Spleen (tissue), 11 donors: ENCODE measurements at regions not wholly inside any gene's neighbourhood (a gene's known extent, or its start where the extent isn't known, plus 50 kb on each side); places are given as distances from the start of the nearest gene placed in this dataset.
A peak's percentile ranks its signal among the peaks of the same experiment; 100 is the strongest.

Experiments
- DNase-seq: peaks from one replicate; pipeline ENCODE4 v3.0.0-alpha.2; 2020
- H3K27ac ChIP-seq, 8 donors: fragments of 200-600 bp; sonication (generic) in 7 of 8; 1 replicate in 4 of 8; 2 replicates in 4 of 8; pipeline versions ENCODE4 v1.5.0 to v1.8.0; 2016 to 2021; ENCODE audit warnings: inconsistent platforms in 4 of 8, mild to moderate bottlenecking in 4 of 8, moderate library complexity in 1 of 8
- H3K27me3 ChIP-seq, 7 donors: fragments of 200-600 bp; sonication (generic) in 6 of 7; replicated peaks in 1 of 7; 1 replicate in 4 of 7; 2 replicates in 3 of 7; pipeline versions ENCODE4 v1.5.0 to v1.8.0; 2016 to 2021; ENCODE audit warnings: inconsistent platforms in 3 of 7, mild to moderate bottlenecking in 1 of 7
- H3K36me3 ChIP-seq, 6 donors: fragments of 200-600 bp; sonication (generic) in 5 of 6; 1 replicate in 4 of 6; 2 replicates in 2 of 6; pipeline versions ENCODE4 v1.5.0 to v1.8.0; 2016 to 2021; ENCODE audit warnings: inconsistent platforms in 2 of 6
- H3K4me1 ChIP-seq, 6 donors: fragments of 200-600 bp; sonication (generic) in 5 of 6; 1 replicate in 3 of 6; 2 replicates in 3 of 6; pipeline versions ENCODE4 v1.5.0 to v1.8.0; 2016 to 2021; ENCODE audit warnings: inconsistent platforms in 3 of 6
- H3K4me3 ChIP-seq, 8 donors: fragments of 200-600 bp; sonication (generic) in 7 of 8; 1 replicate in 4 of 8; 2 replicates in 4 of 8; pipeline versions ENCODE4 v1.5.0 to v1.8.0; 2016 to 2021; ENCODE audit warnings: inconsistent platforms in 4 of 8, mild to moderate bottlenecking in 4 of 8, moderate library complexity in 2 of 8
- H3K9me3 ChIP-seq, 8 donors: fragments of 200-600 bp; sonication (generic) in 7 of 8; 1 replicate in 4 of 8; 2 replicates in 4 of 8; pipeline versions ENCODE4 v1.5.0 to v1.8.0; 2016 to 2021; ENCODE audit warnings: inconsistent platforms in 4 of 8
- POLR2A ChIP-seq, 3 donors: fragments of 450-650 bp; IDR thresholded peaks; one replicate each; pipeline ENCODE4 v1.5.1; 2017; ENCODE audit warnings: antibody characterized with exemption in 3 of 3, mild to moderate bottlenecking in 1 of 3
- POLR2AphosphoS5 ChIP-seq, 3 donors: sonication (generic); formaldehyde crosslinking; IDR thresholded peaks; one replicate each; pipeline ENCODE4 v1.5.1; 2017; ENCODE audit warnings: antibody characterized with exemption in 3 of 3
- WGBS, 5 donors: extraction: QIAGEN DNeasy Blood & Tissue Kit in 3 of 5; methylation state at CpG; one replicate each; pipeline versions ENCODE4 v1.1.5 to v1.1.7; 2013 to 2018; 5-methylcytosine and 5-hydroxymethylcytosine counted together
- intact Hi-C: fragments of 100-400 bp; cut with DNase I; formaldehyde crosslinking; loops from one replicate; pipeline ENCODE4 v1.15.0; 2023; ENCODE audit warnings: low total_unique reads
- TF ChIP-seq, protein P1 (sequence below), 11 experiments: fragments of 200-600 bp in 7 of 11; fragments of 450-650 bp in 4 of 11; sonication (generic) in 4 of 11; IDR thresholded peaks in 8 of 11; conservative IDR thresholded peaks in 3 of 11; 1 replicate in 7 of 11; 2 replicates in 4 of 11; pipeline versions ENCODE4 v1.4.0 to v1.8.0; 2016 to 2021; ENCODE audit warnings: antibody characterized with exemption in 11 of 11, inconsistent platforms in 4 of 11, mild to moderate bottlenecking in 1 of 11
- donor health status: healthy with polysubstance abuse.
- donor health status: DM: no; HTN: no; CAD: no; lungs with moderate emphysema.
- donor health status: DM: no; HTN: no; CAD: no.
- donor health status: Bipolar disorder and iron deficiency.
- donor health status: healthy.
- donor health status: DM: no; HTN: no; CAD: no.
- donor health status: DM: yes; HTN: yes; CAD: no.

DNA sequence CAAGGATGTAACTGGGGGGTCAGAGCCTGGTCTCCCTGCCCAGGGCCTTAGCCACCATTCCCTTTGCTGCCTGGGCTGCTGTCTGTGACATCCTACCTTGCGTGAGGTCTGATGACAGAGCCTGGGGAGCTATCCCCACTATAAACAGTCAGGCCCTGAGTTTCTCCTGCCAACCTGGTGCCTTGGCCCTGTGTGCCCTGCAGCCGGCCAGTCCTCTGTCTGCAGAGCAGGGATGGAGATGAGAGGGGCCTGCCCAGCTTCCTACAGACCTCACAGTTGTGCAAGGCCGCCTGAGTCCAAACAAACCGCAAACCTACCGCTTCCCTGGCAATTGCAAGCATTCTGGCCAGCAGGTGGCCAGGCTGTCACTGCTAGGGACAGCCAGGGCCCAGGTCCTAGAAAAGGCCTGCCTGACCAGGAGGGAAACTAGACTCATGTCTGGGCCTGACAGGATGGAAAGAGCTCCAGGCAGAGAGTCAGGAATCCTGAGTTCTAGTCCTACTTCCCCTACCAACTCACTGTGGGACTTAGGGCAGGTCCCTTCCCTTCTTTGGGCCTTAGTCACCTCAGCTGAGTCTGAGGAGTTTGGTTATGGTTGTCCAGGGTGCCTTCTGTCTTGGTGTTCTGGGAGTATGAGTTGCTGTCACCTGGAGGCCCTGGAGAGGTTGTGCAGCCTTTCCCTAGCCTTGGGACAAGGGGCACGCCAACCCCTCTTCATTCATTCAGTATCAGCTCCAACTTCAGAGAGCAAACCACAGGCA, 86.2 kb downstream of the VEGFA start:
- Histone ChIP-seq H3K9me3 (no peaks in the 10 kb centered on the region), H3K4me3 (no peak overlapping the region), H3K27me3 (peaks cover 0 to 3% (median 0%) of the 10 kb centered on the region in 7 donors), H3K4me1 (no peaks in the 10 kb centered on the region), H3K27ac (no peak overlapping the region), H3K36me3 (no peaks in the 10 kb centered on the region)
- no peak for DNase-seq
- 77 to 90% (median 86%) methylated on average over 6 of the region's 6 CpGs for WGBS, 5 donors
- intact Hi-C loops: no loop called here
- TF ChIP-seq, protein P1, sequence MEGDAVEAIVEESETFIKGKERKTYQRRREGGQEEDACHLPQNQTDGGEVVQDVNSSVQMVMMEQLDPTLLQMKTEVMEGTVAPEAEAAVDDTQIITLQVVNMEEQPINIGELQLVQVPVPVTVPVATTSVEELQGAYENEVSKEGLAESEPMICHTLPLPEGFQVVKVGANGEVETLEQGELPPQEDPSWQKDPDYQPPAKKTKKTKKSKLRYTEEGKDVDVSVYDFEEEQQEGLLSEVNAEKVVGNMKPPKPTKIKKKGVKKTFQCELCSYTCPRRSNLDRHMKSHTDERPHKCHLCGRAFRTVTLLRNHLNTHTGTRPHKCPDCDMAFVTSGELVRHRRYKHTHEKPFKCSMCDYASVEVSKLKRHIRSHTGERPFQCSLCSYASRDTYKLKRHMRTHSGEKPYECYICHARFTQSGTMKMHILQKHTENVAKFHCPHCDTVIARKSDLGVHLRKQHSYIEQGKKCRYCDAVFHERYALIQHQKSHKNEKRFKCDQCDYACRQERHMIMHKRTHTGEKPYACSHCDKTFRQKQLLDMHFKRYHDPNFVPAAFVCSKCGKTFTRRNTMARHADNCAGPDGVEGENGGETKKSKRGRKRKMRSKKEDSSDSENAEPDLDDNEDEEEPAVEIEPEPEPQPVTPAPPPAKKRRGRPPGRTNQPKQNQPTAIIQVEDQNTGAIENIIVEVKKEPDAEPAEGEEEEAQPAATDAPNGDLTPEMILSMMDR (IDR thresholded peaks at IDR 0.05 in 8 of 11, conservative IDR thresholded peaks at IDR 0.05 in 3 of 11): peak in 1 of 11 experiments; percentile 19
- TF ChIP-seq POLR2AphosphoS5 (IDR thresholded peaks at IDR 0.05): no peak

DNA sequence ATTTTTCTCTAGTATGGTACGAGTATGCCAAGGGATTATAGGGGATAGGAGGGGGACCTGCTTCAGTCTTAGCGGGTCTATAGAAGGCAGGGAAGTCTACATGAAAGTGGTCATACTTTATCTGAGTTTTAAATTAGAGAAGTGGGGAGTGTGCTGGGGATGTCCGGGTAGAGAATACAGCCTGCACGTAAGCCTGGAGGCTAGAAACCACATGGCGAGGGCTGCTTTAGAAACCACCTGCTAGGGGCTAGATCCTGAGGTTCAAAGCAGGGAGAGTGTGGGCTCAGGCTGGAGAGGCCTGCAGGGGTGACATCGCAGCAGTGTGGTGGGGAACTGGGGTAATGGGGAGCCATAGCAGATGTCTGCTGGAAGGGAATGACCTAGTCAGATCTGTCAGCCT, 85.2 kb downstream of the VEGFA start:
- WGBS, 5 donors: 56 to 73% (median 71%) methylated on average over 6 of the region's 6 CpGs
- TF ChIP-seq, protein P1 (IDR thresholded peaks at IDR 0.05 in 8 of 11, conservative IDR thresholded peaks at IDR 0.05 in 3 of 11): no peak
- TF ChIP-seq POLR2A (IDR thresholded peaks at IDR 0.05) (no peak), POLR2AphosphoS5 (IDR thresholded peaks at IDR 0.05) (no peak)
- Histone ChIP-seq H3K27ac (no peak overlapping the region), H3K4me3 (no peak overlapping the region), H3K4me1 (no peaks in the 10 kb centered on the region), H3K9me3 (no peaks in the 10 kb centered on the region), H3K27me3 (peaks cover 0 to 3% (median 0%) of the 10 kb centered on the region in 7 donors), H3K36me3 (no peaks in the 10 kb centered on the region)
- intact Hi-C loops: no loop called here
- no peak for DNase-seq

DNA sequence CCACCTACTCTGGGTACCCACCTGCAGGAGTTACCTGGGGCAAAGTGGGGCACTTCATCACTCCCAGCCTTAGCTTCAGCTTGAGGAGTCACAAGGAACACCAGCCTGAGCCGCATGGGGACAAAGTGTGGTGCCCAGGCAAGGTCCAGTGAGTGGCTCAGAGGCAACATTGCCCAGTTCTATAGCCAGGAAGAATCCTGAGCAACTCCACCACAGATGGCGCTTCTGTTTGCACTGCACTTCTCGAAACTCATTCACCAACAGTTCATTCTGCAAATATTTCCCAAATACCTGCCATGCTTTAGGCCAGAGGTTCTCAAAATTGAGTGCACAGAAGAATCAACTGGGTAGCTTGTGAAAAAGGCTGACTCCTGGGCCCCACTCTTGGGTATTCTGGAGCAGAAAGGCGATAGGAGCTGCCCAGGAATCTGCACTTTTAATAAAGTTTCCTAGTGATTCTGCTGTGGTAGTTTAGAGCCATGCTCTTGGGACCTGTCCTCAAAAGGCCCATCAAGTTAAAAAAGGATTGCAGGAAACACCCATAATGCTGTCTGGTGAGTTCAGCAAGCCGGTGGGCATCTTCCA, 83.1 kb downstream of the VEGFA start:
- Histone ChIP-seq H3K27ac (no peak overlapping the region), H3K4me3 (no peak overlapping the region), H3K36me3 (no peaks in the 10 kb centered on the region), H3K4me1 (no peaks in the 10 kb centered on the region), H3K27me3 (no peaks in the 10 kb centered on the region), H3K9me3 (no peaks in the 10 kb centered on the region)
- 88 to 94% (median 90%) methylated on average over 5 of the region's 5 CpGs for WGBS, 5 donors
- TF ChIP-seq POLR2A (IDR thresholded peaks at IDR 0.05) (no peak), POLR2AphosphoS5 (IDR thresholded peaks at IDR 0.05) (no peak)
- TF ChIP-seq, protein P1 (IDR thresholded peaks at IDR 0.05 in 8 of 11, conservative IDR thresholded peaks at IDR 0.05 in 3 of 11): no peak
- intact Hi-C loops: no loop called here
- DNase-seq: no peak

DNA sequence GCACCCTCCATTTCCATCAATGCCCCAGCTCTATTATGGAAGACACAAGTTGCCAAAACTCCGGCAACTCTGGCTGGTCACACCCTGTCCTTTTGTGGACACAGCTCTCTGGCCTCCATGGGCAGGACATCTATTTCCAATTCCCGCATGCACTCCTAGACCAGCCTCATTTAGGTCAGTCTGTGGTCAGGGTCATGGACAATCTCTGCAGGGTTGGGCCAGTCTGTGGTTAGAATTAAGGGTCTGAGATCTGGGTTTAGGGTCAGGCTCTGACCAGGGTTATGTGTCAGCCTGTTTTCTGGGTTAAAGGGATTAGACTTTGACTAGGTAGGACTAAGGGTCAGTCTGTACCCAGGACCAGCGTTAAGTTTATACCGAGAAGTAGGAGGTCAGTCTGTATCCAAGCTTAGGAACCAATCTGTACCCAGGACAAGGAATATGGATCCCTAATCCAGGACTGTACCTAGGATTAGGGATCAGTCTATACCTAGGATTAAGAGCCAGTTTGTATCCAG, 82.4 kb downstream of the VEGFA start:
- Histone ChIP-seq H3K4me3 (no peak overlapping the region), H3K27me3 (no peaks in the 10 kb centered on the region), H3K9me3 (no peaks in the 10 kb centered on the region), H3K27ac (no peak overlapping the region), H3K4me1 (no peaks in the 10 kb centered on the region), H3K36me3 (no peaks in the 10 kb centered on the region)
- intact Hi-C loops: no loop called here
- TF ChIP-seq POLR2AphosphoS5 (IDR thresholded peaks at IDR 0.05): no peak
- TF ChIP-seq POLR2A (IDR thresholded peaks at IDR 0.05): no peak
- TF ChIP-seq, protein P1 (IDR thresholded peaks at IDR 0.05 in 8 of 11, conservative IDR thresholded peaks at IDR 0.05 in 3 of 11): no peak
- WGBS, 5 donors: 94 to 100% (median 95%) methylated on average over 4 of the region's 4 CpGs
- no peak for DNase-seq
